HG03439 (cell line): ENCODE measurements at regions not wholly inside any gene's neighbourhood (a gene's known extent, or its start where the extent isn't known, plus 50 kb on each side); places are given as distances from the start of the nearest gene placed in this dataset.

Experiments
- ATAC-seq: cut with Tn5 transposase; IDR thresholded peaks from one replicate; pipeline ENCODE4 v1.9.1; 2021; ENCODE audit warnings: mild to moderate bottlenecking, moderate library complexity; ENCODE audit not compliant: unreplicated experiment

- ATAC-seq, result no peak
These were observed 665.6 kb upstream of the ARGLU1 start for GRCh38 chr13:107233541-107233940.

- no peak for ATAC-seq
These were observed 664.0 kb upstream of the ARGLU1 start for GRCh38 chr13:107231944-107232343.

- ATAC-seq, result no peak
These were observed 655.9 kb upstream of the ARGLU1 start for GRCh38 chr13:107223867-107224266.

GRCh38 chr13:107222597-107222996 lies 654.7 kb upstream of the ARGLU1 start:
- ATAC-seq, result no peak

- no peak for ATAC-seq
These were observed 652.3 kb upstream of the ARGLU1 start for GRCh38 chr13:107220245-107220644.

GRCh38 chr13:107217251-107217650 lies 649.3 kb upstream of the ARGLU1 start:
- ATAC-seq, result no peak

- ATAC-seq, result no peak
These were observed 648.3 kb upstream of the ARGLU1 start for GRCh38 chr13:107216046-107216755.

GRCh38 chr13:107211073-107211472 lies 643.1 kb upstream of the ARGLU1 start:
- peak; percentile 87 for ATAC-seq

GRCh38 chr13:107210723-107211030 lies 642.7 kb upstream of the ARGLU1 start:
- ATAC-seq, result no peak

GRCh38 chr13:107209824-107210722 lies 642.1 kb upstream of the ARGLU1 start:
- ATAC-seq, result no peak

GRCh38 chr13:107208889-107209288 lies 641.0 kb upstream of the ARGLU1 start:
- no peak for ATAC-seq

- peak; percentile 91 for ATAC-seq
These were observed 637.6 kb upstream of the ARGLU1 start for GRCh38 chr13:107205318-107206104.

GRCh38 chr13:107203146-107203847 lies 635.4 kb upstream of the ARGLU1 start:
- ATAC-seq, result no peak

- no peak for ATAC-seq
These were observed 634.6 kb upstream of the ARGLU1 start for GRCh38 chr13:107202371-107203023.

- ATAC-seq, result no peak
These were observed 632.6 kb upstream of the ARGLU1 start for GRCh38 chr13:107200491-107200890.

GRCh38 chr13:107192289-107192688 lies 624.4 kb upstream of the ARGLU1 start:
- no peak for ATAC-seq

GRCh38 chr13:107190065-107190464 lies 622.1 kb upstream of the ARGLU1 start:
- ATAC-seq, result no peak

- ATAC-seq, result no peak
These were observed 618.0 kb upstream of the ARGLU1 start for GRCh38 chr13:107185889-107186288.

GRCh38 chr13:107170270-107170931 lies 602.5 kb upstream of the ARGLU1 start:
- no peak for ATAC-seq

GRCh38 chr13:107157271-107157670 lies 589.3 kb upstream of the ARGLU1 start:
- no peak for ATAC-seq
